Panc1 (cell line): ENCODE measurements at regions not wholly inside any gene's neighbourhood (a gene's known extent, or its start where the extent isn't known, plus 50 kb on each side); places are given as distances from the start of the nearest gene placed in this dataset.

ENCODE experiments used
- CTCF ChIP-seq: fragments of 450-650 bp; IDR thresholded peaks from 2 replicates; pipeline ENCODE4 v1.5.1; 2017; ENCODE audit warnings: mild to moderate bottlenecking
- POLR2AphosphoS5 ChIP-seq: IDR thresholded peaks from 2 replicates; pipeline ENCODE4 v1.6.1; 2012; ENCODE audit warnings: mild to moderate bottlenecking, low read depth, low read length, moderate library complexity
- REST ChIP-seq, 2 experiments: IDR thresholded peaks; 2 replicates each; pipeline ENCODE4 v1.6.1; 2011 to 2012; ENCODE audit warnings: low read depth in 2 of 2, control low read depth in 1 of 2, low read length in 1 of 2, mild to moderate bottlenecking in 1 of 2, moderate library complexity in 1 of 2; ENCODE audit not compliant: insufficient read depth in 1 of 2
- TCF7L2 ChIP-seq: IDR thresholded peaks from 2 replicates; pipeline ENCODE4 v1.6.1; 2011; ENCODE audit warnings: mild to moderate bottlenecking, low read depth, low read length, inconsistent platforms

- TF ChIP-seq CTCF: no peak
- TF ChIP-seq POLR2AphosphoS5: no peak
- no peak for TF ChIP-seq TCF7L2
- no peak for TF ChIP-seq REST (IDR thresholded peaks at IDR 0.05; ENCODE audit: insufficient read depth in 1 of 2, low read depth in 2 of 2, low read length in 1 of 2)
Observed at GRCh38 chr2:4255491-4255890, 552.1 kb downstream of the DCDC2C start.
